HCT116 (cell line): ENCODE measurements at regions not wholly inside any gene's neighbourhood (a gene's known extent, or its start where the extent isn't known, plus 50 kb on each side); places are given as distances from the start of the nearest gene placed in this dataset.

ENCODE experiments used
- ATAC-seq: fragments of 200-7000 bp; cut with Tn5 transposase; 2 replicates; pipeline ENCODE4 v1.9.1; 2020; ENCODE audit warnings: mild to moderate bottlenecking, moderate library complexity
- BruUV-seq: library from RNA; stranded (reverse); fragments of 400-500 nt; replicated peaks from 2 replicates; lab custom pipeline; 2021; lab: Mats Ljungman, UMichigan
- CTCF ChIA-PET: fragments of 300-600 bp; sonication (Branson Sonifier 250); formaldehyde crosslinking; loops from one replicate; lab custom pipeline; 2021; ENCODE audit warnings: antibody characterized with exemption; lab: Charles Lee
- POLR2A ChIA-PET: fragments of 300-600, 350-600 bp; sonication (Branson Sonifier 250); formaldehyde crosslinking; loops from one replicate; lab custom pipeline; 2021; ENCODE audit warnings: antibody characterized with exemption; lab: Charles Lee
- RAD21 ChIA-PET, 2 experiments: fragments of 300-600 bp; sonication (Branson Sonifier 250); formaldehyde crosslinking; loops; one replicate each; lab custom pipeline; 2023; ENCODE audit warnings: low total read pairs in 2 of 2; ENCODE audit not compliant: uncharacterized antibody in 2 of 2, unreplicated experiment in 2 of 2, low non-redundant PET in 1 of 2; lab: Charles Lee
- DNase-seq: peaks from one replicate; pipeline ENCODE4 v3.0.0-alpha.2; 2010; ENCODE audit warnings: low read depth, low spot score
- H2AFZ ChIP-seq: fragments of 200-600 bp; shearing (Covaris generic), sonication (generic); 2 replicates; pipeline ENCODE4 v1.6.1; 2017; ENCODE audit warnings: low read depth, mixed run types, mixed read lengths, antibody characterized with exemption, low read length; ENCODE audit not compliant: poor library complexity, severe bottlenecking
- H3K27ac ChIP-seq: 2 replicates; pipeline ENCODE4 v1.5.1; 2012; ENCODE audit warnings: low read depth, low read length
- H3K27me3 ChIP-seq: fragments of 200-600 bp; sonication (generic); 2 replicates; pipeline ENCODE4 v1.6.1; 2016; ENCODE audit warnings: mixed run types, low read length, mixed read lengths; ENCODE audit not compliant: insufficient read depth
- H3K36me3 ChIP-seq, 2 experiments: fragments of 200-500 bp in 1 of 2; fragments of 200-600 bp in 1 of 2; sonication (Bioruptor generic) in 1 of 2; sonication (generic) in 1 of 2; 2 replicates each; pipeline versions ENCODE4 v1.5.1 to v1.6.1; 2014 to 2016; ENCODE audit warnings: low read length in 2 of 2, inconsistent platforms in 1 of 2, mixed read lengths in 1 of 2, mixed run types in 1 of 2; ENCODE audit not compliant: insufficient read depth in 2 of 2, control insufficient read depth in 1 of 2
- H3K4me1 ChIP-seq, 2 experiments: fragments of 200-600 bp in 1 of 2; sonication (generic) in 1 of 2; 2 replicates each; pipeline versions ENCODE4 v1.5.1 to v1.6.1; 2012 to 2017; ENCODE audit warnings: low read length in 2 of 2, inconsistent platforms in 1 of 2, mild to moderate bottlenecking in 1 of 2, mixed read lengths in 1 of 2, mixed run types in 1 of 2, moderate library complexity in 1 of 2; ENCODE audit not compliant: insufficient read depth in 2 of 2, control insufficient read depth in 1 of 2
- H3K4me2 ChIP-seq: fragments of 200-600 bp; sonication (generic); 2 replicates; pipeline ENCODE4 v1.6.1; 2017; ENCODE audit warnings: mixed run types, low read length, mixed read lengths
- H3K4me3 ChIP-seq, 2 experiments: fragments of 200-600 bp in 1 of 2; sonication (generic) in 1 of 2; replicated peaks in 1 of 2; 2 replicates each; pipeline ENCODE4 v1.5.1; 2011 to 2016; ENCODE audit warnings: low read length in 2 of 2, control low read depth in 1 of 2, low read depth in 1 of 2, mild to moderate bottlenecking in 1 of 2, mixed read lengths in 1 of 2, mixed run types in 1 of 2
- H3K79me2 ChIP-seq: fragments of 200-600 bp; sonication (generic); 2 replicates; pipeline ENCODE4 v1.6.1; 2017; ENCODE audit warnings: mild to moderate bottlenecking, mixed run types, low read length, moderate library complexity, mixed read lengths; ENCODE audit not compliant: insufficient read depth
- H3K9ac ChIP-seq: fragments of 200-600 bp; sonication (generic); 2 replicates; pipeline ENCODE4 v1.6.1; 2016; ENCODE audit warnings: low read length, mixed read lengths
- H3K9me2 ChIP-seq: fragments of 200-600 bp; sonication (generic), shearing (Covaris generic); 2 replicates; pipeline ENCODE4 v1.6.1; 2017; ENCODE audit warnings: mixed run types, mild to moderate bottlenecking, moderate library complexity; ENCODE audit not compliant: insufficient read depth
- H3K9me3 ChIP-seq, 2 experiments: fragments of 200-500 bp in 1 of 2; fragments of 200-600 bp in 1 of 2; sonication (Bioruptor generic) in 1 of 2; sonication (generic) in 1 of 2; 2 replicates each; pipeline ENCODE4 v1.6.1; 2014 to 2017; ENCODE audit warnings: low read length in 2 of 2, mixed read lengths in 2 of 2, inconsistent platforms in 1 of 2, low read depth in 1 of 2, mild to moderate bottlenecking in 1 of 2, mixed run types in 1 of 2, moderate library complexity in 1 of 2; ENCODE audit not compliant: control insufficient read depth in 1 of 2, insufficient read depth in 1 of 2
- H4K20me1 ChIP-seq: fragments of 200-600 bp; sonication (generic), shearing (Covaris generic); 2 replicates; pipeline ENCODE4 v1.6.1; 2017; ENCODE audit warnings: mixed run types, mild to moderate bottlenecking, moderate library complexity; ENCODE audit not compliant: insufficient read depth
- CEBPB ChIP-seq: IDR thresholded peaks from 2 replicates; pipeline ENCODE4 v1.6.1; 2012; ENCODE audit warnings: low read depth
- EGR1 ChIP-seq: IDR thresholded peaks from 2 replicates; pipeline ENCODE4 v1.6.1; 2012; ENCODE audit warnings: low read depth
- EZH2phosphoT487 ChIP-seq: fragments of 200-600 bp; IDR thresholded peaks from 2 replicates; pipeline ENCODE4 v1.6.1; 2018; ENCODE audit warnings: antibody characterized with exemption, borderline replicate concordance
- POLR2A ChIP-seq: IDR thresholded peaks from 2 replicates; pipeline ENCODE4 v1.7.0; 2011; ENCODE audit warnings: borderline replicate concordance; ENCODE audit not compliant: insufficient read depth, insufficient read length; ENCODE audit errors: extremely low read depth
- RAD21 ChIP-seq: IDR thresholded peaks from 2 replicates; pipeline ENCODE4 v1.6.1; 2012; ENCODE audit warnings: low read depth, mild to moderate bottlenecking
- ZBTB33 ChIP-seq: IDR thresholded peaks from 2 replicates; pipeline ENCODE4 v1.6.1; 2011; ENCODE audit warnings: mild to moderate bottlenecking, low read length, moderate library complexity; ENCODE audit not compliant: insufficient replicate concordance; ENCODE audit errors: extremely low read depth
- ZNF274 ChIP-seq: fragments of 200-500 bp; sonication (Bioruptor generic); IDR thresholded peaks from 2 replicates; pipeline ENCODE4 v1.6.1; 2014; ENCODE audit warnings: mild to moderate bottlenecking, low read depth, low read length, inconsistent platforms
- intact Hi-C: fragments of 100-400 bp; cut with micrococcal nuclease; formaldehyde crosslinking; loops from 2 replicates; pipeline ENCODE4 v1.10.0; 2022

DNA sequence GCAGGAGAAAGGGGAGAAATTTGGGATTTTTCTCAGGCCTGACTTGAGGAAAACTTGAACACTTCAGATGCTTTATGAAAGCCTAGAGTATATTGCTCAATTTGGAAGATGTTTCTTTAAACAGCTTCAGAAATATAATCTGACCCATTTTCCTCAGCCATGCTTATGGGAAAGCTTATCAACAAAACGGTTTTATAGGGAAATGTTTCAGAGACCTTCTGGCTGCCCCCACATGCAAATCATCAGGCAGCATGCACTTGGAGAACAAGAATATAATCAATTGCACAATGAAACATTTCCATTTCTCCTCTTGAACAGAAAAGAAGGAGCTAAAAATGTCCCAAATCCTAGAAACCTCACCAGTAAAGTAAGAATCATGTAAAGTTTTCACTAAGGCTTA is 411.2 kb upstream of the ETAA1 start:
- CTCF ChIA-PET, result no interaction called here
- no peak overlapping the region for H3K4me2 ChIP-seq
- H3K4me3 ChIP-seq, result no peak overlapping the region
- RAD21 ChIA-PET, result no interaction called here
- H3K27me3 ChIP-seq, result no peaks in the 10 kb centered on the region
- H3K9me2 ChIP-seq, result no peaks in the 10 kb centered on the region
- POLR2A ChIA-PET, result no interaction called here
- no peak for DNase-seq
- 0 out of 4 replicates have a peak, but pooled peaks cover 0 to 2% of the 10 kb centered on the region in 2 experiments for H3K9me3 ChIP-seq
- H3K9ac ChIP-seq, result no peak overlapping the region
- no TSS peak for BruUV-seq
- no peak overlapping the region for H2AFZ ChIP-seq
- no peak for TF ChIP-seq RAD21
- no peak for TF ChIP-seq EZH2phosphoT487
- no peak for TF ChIP-seq POLR2A
- no peak for TF ChIP-seq ZNF274
- no peak for TF ChIP-seq CEBPB
- no peak for TF ChIP-seq ZBTB33
- intact Hi-C loops, result no loop called here
- no peak overlapping the region for H3K27ac ChIP-seq
- H3K79me2 ChIP-seq, result no peaks in the 10 kb centered on the region
- no peaks in the 10 kb centered on the region for H3K36me3 ChIP-seq
- H4K20me1 ChIP-seq, result no peaks in the 10 kb centered on the region
- no peak for ATAC-seq
- no peaks in the 10 kb centered on the region for H3K4me1 ChIP-seq

- CTCF ChIA-PET, result no interaction called here
- H4K20me1 ChIP-seq, result no peaks in the 10 kb centered on the region
- H3K36me3 ChIP-seq, result no peaks in the 10 kb centered on the region
- RAD21 ChIA-PET, result no interaction called here
- H2AFZ ChIP-seq, result no peak overlapping the region
- no peak for ATAC-seq
- DNase-seq, result no peak
- no peaks in the 10 kb centered on the region for H3K9me2 ChIP-seq
- H3K9ac ChIP-seq, result no peak overlapping the region
- no peak for TF ChIP-seq EGR1
- TF ChIP-seq, all 23 proteins: peak for 0
- Histone ChIP-seq H3K4me3 (no peak overlapping the region), H3K79me2 (no peaks in the 10 kb centered on the region), H3K4me1 (no peaks in the 10 kb centered on the region), H3K9me3 (0 out of 4 replicates have a peak, but pooled peaks cover 0 to 2% of the 10 kb centered on the region in 2 experiments), H3K27me3 (no peaks in the 10 kb centered on the region), H3K4me2 (no peak overlapping the region), H3K27ac (no peak overlapping the region)
- POLR2A ChIA-PET, result no interaction called here
- BruUV-seq, result no TSS peak
- intact Hi-C loops, result no loop called here
Measured at GRCh38 chr2:66987733-66988132, 409.4 kb upstream of the ETAA1 start.
